A204.1 (cell line): ENCODE measurements at regions not wholly inside any gene's neighbourhood (a gene's known extent, or its start where the extent isn't known, plus 50 kb on each side); places are given as distances from the start of the nearest gene placed in this dataset.
A peak's percentile ranks its signal among the peaks of the same experiment; 100 is the strongest.
"Not testable (repeated sequence)": the region's sequence is repeated elsewhere in the genome, so short reads cannot be mapped to it uniquely, and the experiment has no call there.

Experiments
- FAIRE-seq: peaks from 2 replicates; lab custom pipeline; 2012; peaks lifted over from hg19 to GRCh38; lab: Jason Lieb, UNC

DNA sequence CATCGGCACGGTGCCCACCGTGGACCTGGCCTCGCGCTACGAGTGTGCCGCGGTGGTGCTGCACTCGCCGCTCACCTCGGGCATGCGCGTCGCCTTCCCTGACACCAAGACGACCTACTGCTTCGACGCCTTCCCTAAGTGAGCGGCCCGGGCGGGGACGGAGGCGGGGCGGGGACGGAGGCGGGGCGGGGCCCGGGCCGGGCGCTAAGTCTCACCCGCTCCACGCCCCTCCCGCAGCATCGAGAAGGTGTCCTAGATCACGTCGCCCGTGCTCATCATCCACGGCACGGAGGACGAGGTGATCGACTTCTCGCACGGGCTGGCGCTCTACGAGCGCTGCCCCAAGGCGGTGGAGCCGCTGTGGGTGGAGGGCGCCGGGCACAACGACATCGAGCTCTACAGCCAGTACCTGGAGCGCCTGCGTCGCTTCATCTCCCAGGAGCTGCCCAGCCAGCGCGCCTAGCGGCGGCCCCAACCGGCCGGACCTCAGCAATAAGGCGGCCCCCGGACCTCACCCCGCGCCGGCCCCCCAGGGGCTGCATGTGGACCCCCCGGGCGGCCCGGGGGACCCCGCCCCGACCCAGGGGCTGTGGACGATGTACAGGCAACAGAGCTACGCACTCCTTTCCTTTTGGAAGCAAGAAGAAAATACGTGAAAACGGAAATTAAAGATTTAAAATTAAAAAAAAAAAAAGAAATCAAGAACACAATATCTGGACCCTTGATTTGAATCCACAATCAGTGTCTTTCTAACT lies 198.8 kb downstream of the USP22 start:
- FAIRE-seq: not testable (repeated sequence)

DNA sequence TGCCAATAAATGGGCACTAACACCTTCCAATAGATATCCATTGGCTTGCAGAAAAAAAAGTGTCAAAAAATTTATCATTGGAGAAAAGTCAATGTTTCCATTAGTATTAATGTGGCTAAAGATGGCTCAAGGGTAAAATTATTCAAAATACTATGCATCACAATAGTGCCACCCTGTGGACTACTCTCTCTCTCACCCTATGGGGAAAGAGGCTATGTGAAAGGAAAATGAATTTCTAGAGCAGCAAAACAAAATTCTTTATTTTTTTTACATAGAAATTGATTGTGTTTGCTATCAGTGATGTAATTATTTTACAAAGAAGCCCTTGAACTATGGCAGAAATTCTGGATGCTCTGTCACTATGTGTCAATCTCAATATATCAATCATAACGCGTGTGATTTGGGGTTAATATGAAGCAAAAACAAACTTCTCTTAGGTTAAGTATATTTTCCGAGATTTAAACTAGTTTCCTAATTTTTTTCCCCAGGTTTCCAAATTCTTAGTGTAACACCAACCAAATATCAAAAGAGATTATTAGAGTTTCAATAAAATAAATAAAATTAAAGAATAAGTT lies 193.9 kb downstream of the USP22 start:
- peak; percentile 96 for FAIRE-seq

- not testable (repeated sequence) for FAIRE-seq
Observed at GRCh38 chr17:20851591-20852238, 191.1 kb downstream of the USP22 start.

DNA sequence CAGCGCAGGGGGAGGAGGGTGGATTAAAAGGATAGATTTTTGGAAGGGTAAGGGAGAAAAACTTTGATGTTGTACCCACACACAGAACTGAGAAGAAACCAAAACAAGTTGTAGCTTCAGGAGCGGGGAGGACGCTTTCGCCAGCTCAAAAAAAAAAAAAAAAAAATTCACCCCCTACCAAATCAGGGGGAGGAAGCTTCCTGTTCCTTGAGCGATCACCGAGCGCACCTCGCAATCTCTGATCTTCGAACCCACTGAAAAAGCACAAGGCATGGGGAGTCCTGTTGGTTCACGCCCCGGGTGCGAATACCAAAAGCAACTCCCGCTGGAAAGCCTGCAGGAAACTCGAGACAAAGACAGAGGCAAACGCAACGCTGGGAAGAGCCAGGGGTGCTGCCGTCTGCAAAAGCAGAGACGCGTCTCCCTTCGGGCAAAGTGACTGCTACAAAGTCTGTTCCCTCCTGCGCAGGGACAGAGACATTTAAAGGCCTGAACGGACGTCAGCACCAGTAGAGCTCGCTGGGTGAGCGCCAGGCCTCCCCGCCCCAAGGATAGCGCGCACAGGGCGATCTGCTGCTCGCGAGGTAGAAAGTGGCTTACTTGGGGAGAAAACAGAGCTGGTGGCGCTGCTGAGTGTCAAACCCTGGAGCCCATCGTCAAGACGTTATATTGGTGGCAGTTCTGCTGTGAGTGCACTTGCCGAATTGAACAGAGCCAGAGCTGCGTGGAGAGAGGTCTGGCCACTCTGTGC lies 190.4 kb downstream of the USP22 start:
- FAIRE-seq: no peak

DNA sequence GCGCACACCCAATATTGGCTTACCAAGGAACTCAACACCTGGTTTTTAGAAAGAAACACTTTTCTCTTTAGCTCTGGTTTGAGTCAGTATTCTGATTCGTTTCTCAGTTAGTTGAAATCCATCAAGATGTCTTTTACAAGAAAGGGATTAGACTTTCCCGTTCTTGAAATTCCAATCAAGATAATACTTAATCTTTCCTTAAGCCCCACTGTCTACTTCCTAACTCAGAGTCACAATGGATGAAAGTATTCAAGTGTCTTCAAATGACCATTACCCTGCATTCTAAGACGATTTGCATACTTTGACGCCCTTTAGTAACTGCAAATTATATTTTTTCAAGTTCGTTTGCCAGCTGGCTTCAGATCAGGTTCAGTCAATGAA lies 189.8 kb downstream of the USP22 start:
- FAIRE-seq: no peak

DNA sequence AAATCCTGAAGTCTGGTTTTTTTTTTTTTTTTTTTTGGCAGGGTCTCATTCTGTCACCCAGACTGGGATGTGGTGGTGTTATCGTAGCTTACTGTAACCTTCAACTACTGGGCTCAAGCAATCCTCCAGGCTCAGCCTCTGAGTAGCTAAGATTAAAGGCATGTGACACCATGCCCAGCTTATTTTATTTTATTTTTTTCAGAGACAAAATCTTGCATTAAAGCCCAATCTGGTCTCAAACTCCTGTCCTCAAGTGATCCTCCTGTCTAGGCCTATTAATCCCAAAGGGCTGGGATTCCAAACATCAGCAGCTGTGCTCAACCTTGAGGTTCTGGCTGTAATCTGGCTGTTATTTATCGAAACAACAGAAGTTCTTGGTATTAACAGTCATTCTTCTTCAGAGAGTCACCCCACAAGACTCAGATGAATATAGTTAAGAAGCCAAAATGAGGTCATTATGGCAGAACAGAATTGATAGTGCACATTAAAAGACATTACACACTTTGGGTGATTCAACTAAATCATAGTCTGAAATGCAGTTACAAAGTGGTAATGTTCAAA lies 186.8 kb downstream of the USP22 start:
- FAIRE-seq: not testable (repeated sequence)

DNA sequence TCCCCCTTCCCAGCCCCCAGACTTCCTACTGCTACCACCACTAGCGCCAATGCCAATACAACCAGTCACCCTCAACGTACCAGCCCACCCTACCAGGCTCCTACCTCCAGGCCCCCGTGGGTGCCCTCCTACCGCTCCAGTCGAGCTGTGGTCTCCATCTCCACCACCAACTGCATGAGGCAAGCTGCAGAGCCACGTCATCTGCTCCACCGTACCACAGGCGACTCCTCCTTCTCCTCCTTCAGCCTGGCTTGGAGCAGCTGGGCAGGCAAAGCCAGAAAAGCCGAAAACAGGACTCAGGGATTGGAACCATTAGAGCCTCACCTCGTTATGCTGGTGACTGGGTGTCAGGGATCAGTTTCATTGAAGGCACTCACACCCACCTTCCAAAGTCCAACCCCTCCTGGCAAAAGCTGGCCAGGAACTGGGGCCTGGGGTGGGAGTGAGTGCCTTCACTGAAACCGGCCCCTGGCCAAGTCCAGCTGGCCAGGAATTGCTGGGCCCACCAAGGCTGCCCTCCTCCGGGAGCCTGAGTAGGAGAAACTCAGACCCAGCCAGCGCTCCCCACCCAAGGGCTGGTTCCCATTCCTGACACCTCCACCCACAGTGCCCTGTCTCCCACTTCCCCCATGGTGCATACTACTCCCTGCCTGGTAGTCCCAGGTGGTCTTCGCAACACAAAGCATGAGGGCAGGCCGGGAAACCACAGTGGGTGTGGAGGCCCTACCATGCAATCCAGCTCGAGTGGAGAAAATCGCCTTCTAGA lies 176.2 kb downstream of the USP22 start:
- FAIRE-seq: not testable (repeated sequence)

- not testable (repeated sequence) for FAIRE-seq
Observed at GRCh38 chr17:20867436-20867937, 175.3 kb downstream of the USP22 start.

DNA sequence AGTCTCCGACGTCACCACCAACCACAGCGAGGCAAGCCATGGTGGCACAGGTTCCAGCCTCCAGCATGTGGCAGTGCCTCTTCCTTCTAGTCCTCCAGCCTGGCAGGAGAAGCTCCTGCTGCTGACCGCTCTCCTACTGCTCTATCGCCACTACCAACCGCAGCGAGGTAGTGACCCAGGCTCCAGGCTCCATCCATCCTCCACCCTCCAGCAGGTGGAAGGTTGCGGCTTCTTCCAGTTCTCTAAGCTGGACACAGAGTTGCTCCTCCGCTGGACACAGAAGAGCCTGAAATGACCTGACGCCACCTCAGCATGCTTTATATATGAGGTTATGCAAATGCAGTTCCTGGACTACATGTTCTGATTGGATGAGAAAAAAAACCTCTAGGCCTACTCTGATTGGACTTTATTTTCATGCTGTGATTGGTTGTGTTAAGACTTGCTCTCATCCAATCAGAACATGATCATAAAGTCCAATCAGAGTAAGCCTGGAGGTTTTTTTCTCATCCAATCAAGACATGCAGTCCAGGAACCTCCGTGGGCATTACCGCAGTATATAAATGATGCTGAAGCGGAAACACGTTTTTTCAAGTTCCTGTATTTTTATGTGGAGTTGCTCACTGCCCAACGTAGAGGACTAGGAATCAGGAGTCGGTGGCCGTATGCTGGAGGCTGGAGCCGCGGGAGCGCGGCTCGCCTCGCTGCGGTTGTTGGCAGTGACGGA lies 174.7 kb downstream of the USP22 start:
- FAIRE-seq: not testable (repeated sequence)

DNA sequence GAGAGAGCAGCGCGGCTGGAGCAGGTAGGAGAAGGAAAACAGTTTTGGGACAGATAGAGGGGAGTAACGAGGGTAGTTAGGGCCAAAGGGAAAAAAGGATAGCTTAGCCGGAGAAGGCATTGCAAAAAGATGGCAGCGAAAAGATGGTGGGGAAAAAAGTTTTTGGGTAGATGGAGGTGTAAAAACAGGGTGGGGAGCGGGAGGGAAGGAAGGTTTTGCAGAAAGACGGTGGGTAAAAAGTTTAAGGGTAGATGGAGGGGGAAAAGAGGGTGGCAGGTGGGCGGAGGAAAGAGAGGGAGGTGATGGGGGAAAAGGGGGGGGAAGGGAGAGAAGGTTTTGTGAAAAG lies 174.2 kb downstream of the USP22 start:
- FAIRE-seq: not testable (repeated sequence)

- not testable (repeated sequence) for FAIRE-seq
Observed at GRCh38 chr17:20873173-20873572, 169.6 kb downstream of the USP22 start.

- FAIRE-seq: not testable (repeated sequence)
Observed at GRCh38 chr17:20873688-20874328, 169.0 kb downstream of the USP22 start.

DNA sequence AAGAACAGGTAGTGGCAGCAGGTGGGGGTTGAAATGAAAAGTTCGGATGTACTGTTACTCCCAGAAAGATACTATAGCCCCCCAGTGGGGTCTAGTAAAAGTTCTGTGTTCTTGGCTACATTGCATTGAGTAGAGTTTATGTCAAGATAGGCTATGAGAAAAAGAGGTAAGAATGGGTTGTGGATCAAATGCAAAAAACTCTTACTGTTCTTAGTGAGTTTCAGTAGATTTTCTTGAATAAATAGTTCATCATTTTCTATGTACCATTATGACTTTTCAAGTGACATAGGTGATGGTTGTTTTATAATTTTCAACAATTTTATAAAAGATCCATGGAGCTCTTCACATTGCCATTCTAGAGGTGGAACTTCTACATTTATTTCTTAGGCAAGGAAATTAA lies 165.4 kb downstream of the USP22 start:
- not testable (repeated sequence) for FAIRE-seq

DNA sequence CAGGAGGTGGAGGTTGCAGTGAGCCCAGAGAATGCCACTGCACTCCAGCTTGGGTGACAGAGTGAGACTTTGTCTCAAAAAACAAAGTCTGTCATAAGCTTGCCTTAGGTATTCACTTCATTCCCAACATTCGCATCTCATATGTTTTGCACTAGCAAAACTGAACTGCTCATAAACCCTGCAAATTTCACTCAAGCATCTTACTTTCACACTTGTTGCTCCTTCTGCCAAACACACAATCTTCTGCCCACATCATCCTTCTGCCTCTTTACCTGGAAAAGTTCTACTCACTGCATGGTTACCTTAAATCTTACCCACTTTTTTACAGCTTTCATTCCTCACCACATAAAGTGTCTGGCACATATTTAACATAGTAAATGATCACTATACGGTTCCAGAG lies 152.5 kb downstream of the USP22 start:
- no peak for FAIRE-seq

- FAIRE-seq: not testable (repeated sequence)
Observed at GRCh38 chr17:20895426-20895825, 147.4 kb downstream of the USP22 start.

DNA sequence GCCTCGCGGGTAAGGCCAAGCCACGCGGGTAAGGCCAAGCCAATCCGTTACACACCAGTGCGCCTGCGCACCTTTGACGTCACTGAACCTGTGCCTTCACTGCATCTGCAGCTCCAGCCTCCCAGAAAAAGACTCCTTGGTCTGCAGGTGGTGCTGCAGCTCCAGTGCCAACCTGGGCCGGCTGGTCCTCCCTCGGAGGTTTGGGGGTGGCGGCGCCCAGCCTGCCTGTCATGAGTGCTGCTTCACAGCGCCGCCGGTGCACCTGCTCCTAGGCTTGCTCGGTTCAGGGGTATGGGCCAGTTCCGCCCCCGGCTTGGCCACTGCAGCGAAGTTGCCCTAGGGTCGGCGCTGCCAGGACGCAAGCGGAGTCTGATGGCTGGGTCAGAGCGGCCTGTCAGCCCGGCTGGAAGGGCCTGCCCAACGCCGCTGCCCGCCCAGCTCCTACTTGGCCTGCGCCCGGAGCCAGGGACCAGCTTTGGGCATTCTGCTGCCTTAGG lies 146.6 kb downstream of the USP22 start:
- no peak for FAIRE-seq

DNA sequence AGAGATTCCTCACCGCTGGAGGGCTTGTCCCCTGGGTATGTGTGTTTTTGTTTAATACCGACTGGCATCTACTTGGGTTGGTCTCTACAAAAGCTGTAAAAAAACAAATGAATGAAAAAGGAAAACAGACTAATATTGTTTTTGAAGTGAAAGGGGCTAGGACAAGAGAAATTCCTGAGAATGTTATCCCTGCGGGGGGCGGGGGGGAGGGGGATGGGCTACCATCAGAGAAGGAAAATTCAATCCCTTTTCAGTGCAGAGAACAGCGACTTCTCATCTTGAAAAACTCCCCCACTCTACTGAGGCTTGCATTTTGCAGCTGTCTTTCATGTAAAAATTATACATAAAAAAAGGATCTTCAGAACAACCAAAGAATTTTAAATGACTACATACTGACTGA lies 144.1 kb downstream of the USP22 start:
- not testable (repeated sequence) for FAIRE-seq

DNA sequence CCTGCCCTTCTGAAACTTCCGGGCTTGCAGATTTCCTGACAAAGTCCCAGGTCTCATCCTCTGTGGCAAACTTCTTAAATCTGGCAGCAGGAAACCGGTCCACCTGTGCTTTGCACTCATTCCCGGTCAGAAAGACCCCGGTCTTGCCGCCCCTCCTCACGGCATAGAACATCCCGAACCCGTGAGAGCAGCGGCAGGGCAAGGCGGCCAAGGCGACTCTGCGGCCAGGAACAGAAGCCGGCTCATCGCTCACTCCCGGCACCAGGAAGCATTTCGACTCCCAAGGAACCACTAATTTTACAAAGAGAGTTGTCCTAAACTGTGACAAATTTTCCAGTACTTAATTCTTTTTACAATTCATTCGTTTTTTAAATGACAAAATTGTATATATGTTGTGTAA lies 140.3 kb downstream of the USP22 start:
- FAIRE-seq: not testable (repeated sequence)

DNA sequence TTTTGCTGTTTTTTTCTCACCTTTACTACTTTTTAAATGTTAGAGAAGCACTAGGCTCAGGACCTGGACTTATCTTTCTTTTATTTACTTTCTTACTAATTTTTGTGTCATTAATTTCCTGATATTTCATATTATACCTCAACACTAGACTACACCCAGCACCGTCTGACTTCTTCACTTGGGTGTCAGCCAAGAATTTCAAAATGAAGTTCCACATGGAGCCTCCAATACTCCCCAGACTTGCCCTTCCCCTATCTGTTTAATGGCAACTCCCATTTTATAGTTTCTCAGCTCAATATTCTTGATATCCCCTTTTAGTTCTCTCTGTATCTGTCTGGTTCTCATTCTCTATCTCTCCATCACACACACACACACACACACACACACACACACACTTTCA lies 139.3 kb downstream of the USP22 start:
- FAIRE-seq: not testable (repeated sequence)
